H1 (cell line): ENCODE measurements at regions not wholly inside any gene's neighbourhood (a gene's known extent, or its start where the extent isn't known, plus 50 kb on each side); places are given as distances from the start of the nearest gene placed in this dataset.

Experiments
- CTCF ChIA-PET: fragments of 300-600 bp; sonication (Branson Sonifier 250); formaldehyde crosslinking; loops from one replicate; lab custom pipeline; 2021; ENCODE audit not compliant: partially characterized antibody; lab: Charles Lee
- POLR2A ChIA-PET: fragments of 300-600 bp; sonication (Branson Sonifier 250); formaldehyde crosslinking; loops from one replicate; lab custom pipeline; 2021; ENCODE audit warnings: inconsistent platforms; ENCODE audit not compliant: partially characterized antibody; lab: Charles Lee
- DNase-seq, 2 experiments: peaks; one replicate each; pipeline versions ENCODE4 v3.0.0 to v3.0.0-alpha.2; 2010 to 2022; ENCODE audit warnings: low spot score in 2 of 2, low read depth in 1 of 2, mixed read lengths in 1 of 2
- FAIRE-seq: peaks from 2 replicates; lab custom pipeline; 2011; peaks lifted over from hg19 to GRCh38; lab: Jason Lieb, UNC
- H2AFZ ChIP-seq: 2 replicates; pipeline ENCODE4 v1.8.1; 2012; ENCODE audit warnings: low read length, inconsistent platforms
- H2AK5ac ChIP-seq: 2 replicates; pipeline ENCODE4 v1.6.1; 2013; ENCODE audit warnings: low read depth, low read length
- H2BK120ac ChIP-seq: replicated peaks from 2 replicates; pipeline ENCODE3; 2013; ENCODE audit warnings: low read depth, low read length, inconsistent platforms
- H2BK12ac ChIP-seq: 2 replicates; pipeline ENCODE4 v1.6.1; 2013; ENCODE audit warnings: low read depth, low read length
- H2BK15ac ChIP-seq: 2 replicates; pipeline ENCODE4 v1.6.1; 2013; ENCODE audit warnings: low read length
- H2BK20ac ChIP-seq: 2 replicates; pipeline ENCODE4 v1.6.1; 2013; ENCODE audit warnings: low read length
- H2BK5ac ChIP-seq: 2 replicates; pipeline ENCODE4 v1.6.1; 2013; ENCODE audit warnings: low read depth, low read length
- H3K14ac ChIP-seq: 2 replicates; pipeline ENCODE4 v1.6.1; 2013; ENCODE audit warnings: inconsistent platforms; ENCODE audit not compliant: insufficient read length
- H3K18ac ChIP-seq: 2 replicates; pipeline ENCODE4 v1.6.1; 2013; ENCODE audit warnings: low read length; ENCODE audit errors: extremely low read depth
- H3K23ac ChIP-seq: 2 replicates; pipeline ENCODE4 v1.6.1; 2013; ENCODE audit warnings: inconsistent platforms; ENCODE audit not compliant: insufficient read length
- H3K23me2 ChIP-seq: 2 replicates; pipeline ENCODE4 v1.6.1; 2013; ENCODE audit warnings: low read depth, low read length
- H3K27ac ChIP-seq: 2 replicates; pipeline ENCODE4 v1.6.1; 2011; ENCODE audit warnings: low read depth, low read length, inconsistent platforms
- H3K27me3 ChIP-seq, 4 experiments: replicated peaks in 1 of 4; 1 replicate in 1 of 4; 2 replicates in 3 of 4; pipeline versions ENCODE4 v1.6.1 to v1.8.1; 2011 to 2013; ENCODE audit warnings: low read length in 3 of 4, mild to moderate bottlenecking in 3 of 4, inconsistent platforms in 2 of 4, mixed read lengths in 2 of 4, moderate library complexity in 1 of 4; ENCODE audit not compliant: control insufficient read depth in 3 of 4, insufficient read depth in 3 of 4; ENCODE audit errors: extremely low read depth in 1 of 4
- H3K36me3 ChIP-seq, 4 experiments: 2 replicates each; pipeline versions ENCODE4 v1.6.1 to v1.8.1; 2011 to 2013; ENCODE audit warnings: mild to moderate bottlenecking in 4 of 4, low read length in 3 of 4, moderate library complexity in 2 of 4, control low read depth in 1 of 4, inconsistent platforms in 1 of 4; ENCODE audit not compliant: insufficient read depth in 4 of 4, control insufficient read depth in 2 of 4
- H3K4ac ChIP-seq: replicated peaks from 2 replicates; pipeline ENCODE3; 2013; ENCODE audit warnings: low read length, low read depth, mixed read lengths, inconsistent platforms; ENCODE audit not compliant: insufficient read length
- H3K4me1 ChIP-seq, 4 experiments: replicated peaks in 1 of 4; 1 replicate in 1 of 4; 2 replicates in 3 of 4; pipeline versions ENCODE4 v1.6.1 to v1.8.1; 2011 to 2013; ENCODE audit warnings: low read length in 3 of 4, inconsistent platforms in 2 of 4, mixed read lengths in 1 of 4; ENCODE audit not compliant: insufficient read depth in 4 of 4, control insufficient read depth in 3 of 4
- H3K4me2 ChIP-seq, 2 experiments: 2 replicates each; pipeline versions ENCODE4 v1.6.1 to v1.8.1; 2011 to 2013; ENCODE audit warnings: low read depth in 2 of 2, low read length in 2 of 2, control low read depth in 1 of 2, inconsistent platforms in 1 of 2, mild to moderate bottlenecking in 1 of 2; ENCODE audit not compliant: insufficient read depth in 1 of 2
- H3K4me3 ChIP-seq, 4 experiments: fragments of 200-600, 300-600 bp in 1 of 4; sonication (generic), shearing (Covaris generic), sonication (Bioruptor Twin) in 1 of 4; 2 replicates each; pipeline versions ENCODE4 v1.5.1 to v1.8.1; 2011 to 2016; ENCODE audit warnings: low read length in 4 of 4, low read depth in 3 of 4, control low read depth in 2 of 4, inconsistent platforms in 2 of 4, mild to moderate bottlenecking in 2 of 4, mixed read lengths in 1 of 4, moderate library complexity in 1 of 4; ENCODE audit not compliant: insufficient read depth in 2 of 4; ENCODE audit errors: extremely low read depth in 1 of 4
- H3K56ac ChIP-seq: replicated peaks from 2 replicates; pipeline ENCODE3; 2013; ENCODE audit warnings: low read depth, mild to moderate bottlenecking, mixed read lengths, low read length, inconsistent platforms; ENCODE audit not compliant: insufficient read length
- H3K79me1 ChIP-seq: 2 replicates; pipeline ENCODE4 v1.6.1; 2013; ENCODE audit warnings: low read depth, low read length, control low read depth
- H3K79me2 ChIP-seq, 2 experiments: 2 replicates each; pipeline versions ENCODE4 v1.6.1 to v1.8.1; 2012 to 2013; ENCODE audit warnings: low read length in 2 of 2, mild to moderate bottlenecking in 2 of 2, inconsistent platforms in 1 of 2; ENCODE audit not compliant: insufficient read depth in 2 of 2, control insufficient read depth in 1 of 2
- H3K9ac ChIP-seq, 4 experiments: replicated peaks in 1 of 4; 1 replicate in 1 of 4; 2 replicates in 3 of 4; pipeline versions ENCODE4 v1.6.1 to v1.8.1; 2011 to 2013; ENCODE audit warnings: low read depth in 3 of 4, low read length in 3 of 4, control low read depth in 2 of 4, mild to moderate bottlenecking in 2 of 4, moderate library complexity in 2 of 4, inconsistent platforms in 1 of 4; ENCODE audit errors: extremely low read depth in 1 of 4
- H3K9me3 ChIP-seq, 2 experiments: 2 replicates each; pipeline versions ENCODE4 v1.6.1 to v1.8.1; 2012 to 2013; ENCODE audit warnings: mild to moderate bottlenecking in 2 of 2, moderate library complexity in 2 of 2, control low read depth in 1 of 2, inconsistent platforms in 1 of 2, low read depth in 1 of 2, low read length in 1 of 2, mixed read lengths in 1 of 2; ENCODE audit not compliant: insufficient read depth in 2 of 2
- H4K20me1 ChIP-seq, 2 experiments: replicated peaks in 1 of 2; 2 replicates each; pipeline versions ENCODE3 to v1.8.1; 2011 to 2013; ENCODE audit warnings: inconsistent platforms in 2 of 2, low read length in 2 of 2, mild to moderate bottlenecking in 1 of 2; ENCODE audit not compliant: insufficient read depth in 2 of 2, control insufficient read depth in 1 of 2
- H4K5ac ChIP-seq: 2 replicates; pipeline ENCODE4 v1.6.1; 2013; ENCODE audit warnings: low read length, low read depth, mixed read lengths, inconsistent platforms; ENCODE audit not compliant: insufficient read length
- H4K8ac ChIP-seq: 2 replicates; pipeline ENCODE4 v1.8.0; 2013; ENCODE audit warnings: mild to moderate bottlenecking, moderate library complexity, low read length, inconsistent platforms; ENCODE audit not compliant: insufficient read depth; ENCODE audit errors: extremely low read depth
- H4K91ac ChIP-seq: replicated peaks from 2 replicates; pipeline ENCODE3; 2013; ENCODE audit warnings: low read length, mixed read lengths, inconsistent platforms; ENCODE audit not compliant: insufficient read length
- ASH2L ChIP-seq: fragments of 200-600, 300-600 bp; sonication (generic); IDR thresholded peaks from one replicate; pipeline ENCODE4 v1.7.1; 2017; ENCODE audit warnings: low read length
- ATF2 ChIP-seq: IDR thresholded peaks from 2 replicates; pipeline ENCODE4 v1.6.1; 2012; ENCODE audit warnings: low read length, inconsistent platforms
- CBX5 ChIP-seq: fragments of 300-800, 300-1000 bp; sonication (generic); IDR thresholded peaks from 2 replicates; pipeline ENCODE4 v1.7.1; 2016; ENCODE audit warnings: antibody characterized with exemption, low read length, low read depth
- CHD2 ChIP-seq: IDR thresholded peaks from 2 replicates; pipeline ENCODE4 v1.6.1; 2012; ENCODE audit warnings: low read length, improper control_type of control experiment
- GABPA ChIP-seq: IDR thresholded peaks from 2 replicates; pipeline ENCODE4 v1.6.1; 2011; ENCODE audit warnings: mild to moderate bottlenecking, low read length, moderate library complexity, borderline replicate concordance; ENCODE audit not compliant: insufficient read depth
- HDAC2 ChIP-seq, 2 experiments: fragments of 300-600 bp in 1 of 2; sonication (generic) in 1 of 2; IDR thresholded peaks; 2 replicates each; pipeline ENCODE4 v1.6.1; 2011 to 2012; ENCODE audit warnings: low read depth in 2 of 2, low read length in 2 of 2, mild to moderate bottlenecking in 2 of 2, moderate library complexity in 2 of 2, borderline replicate concordance in 1 of 2, inconsistent platforms in 1 of 2
- HDAC6 ChIP-seq: IDR thresholded peaks from one replicate; pipeline ENCODE4 v1.7.1; 2012; ENCODE audit warnings: low read depth, mild to moderate bottlenecking, inconsistent platforms, low read length, moderate library complexity
- JUN ChIP-seq: IDR thresholded peaks from 2 replicates; pipeline ENCODE4 v1.6.1; 2011; ENCODE audit warnings: low read depth, mild to moderate bottlenecking, improper control_type of control experiment, low read length
- KDM1A ChIP-seq: fragments of 200-600, 300-600 bp; sonication (generic); IDR thresholded peaks from 2 replicates; pipeline ENCODE4 v1.7.1; 2016; ENCODE audit warnings: mild to moderate bottlenecking, low read length, borderline replicate concordance
- SIX5 ChIP-seq: IDR thresholded peaks from 2 replicates; pipeline ENCODE4 v1.6.1; 2011; ENCODE audit warnings: mild to moderate bottlenecking, low read depth, low read length

DNA sequence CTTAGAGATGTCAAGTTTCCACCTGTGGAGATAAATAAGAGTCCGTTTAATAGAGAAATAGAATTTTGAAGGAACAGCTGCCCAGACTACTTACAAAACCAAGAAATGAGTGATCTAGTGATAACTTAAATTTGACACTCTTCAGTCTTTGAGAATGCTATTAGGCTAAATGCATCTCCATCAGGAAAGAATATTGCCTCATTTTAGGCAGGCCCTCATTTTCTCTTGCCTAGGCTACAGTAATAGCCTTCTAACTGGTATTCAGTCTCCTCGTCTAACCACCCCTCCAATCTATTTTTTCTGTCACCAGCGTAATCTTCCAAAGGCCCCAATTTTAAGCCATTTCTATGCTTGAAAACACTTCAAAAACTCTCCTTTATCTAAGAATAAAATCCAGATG, 537.8 kb upstream of the CA10 start (continued):
- TF ChIP-seq KDM1A (no peak), SIX5 (no peak), ASH2L (no peak)

GRCh38 chr17:52686140-52686539, 527.6 kb upstream of the CA10 start:
- Histone ChIP-seq H3K18ac (no peak overlapping the region), H3K4ac (no peak overlapping the region)
- POLR2A ChIA-PET: no interaction called here

More at GRCh38 chr17:52686140-52686539, 527.6 kb upstream of the CA10 start:
- Histone ChIP-seq H4K8ac (no peak overlapping the region), H3K27me3 (no peaks in the 10 kb centered on the region), H2BK5ac (no peak overlapping the region), H4K20me1 (no peaks in the 10 kb centered on the region), H3K4me1 (no peaks in the 10 kb centered on the region), H2AK5ac (no peak overlapping the region), H2BK120ac (no peak overlapping the region), H2AFZ (no peak overlapping the region), H2BK12ac (no peak overlapping the region), H3K23ac (no peak overlapping the region), H2BK20ac (no peak overlapping the region), H3K4me3 (no peak overlapping the region), H3K9ac (no peak overlapping the region), H3K14ac (no peak overlapping the region), H3K27ac (no peak overlapping the region), H3K79me1 (no peaks in the 10 kb centered on the region), H3K79me2 (no peaks in the 10 kb centered on the region), H4K5ac (no peak overlapping the region), H3K9me3 (no peaks in the 10 kb centered on the region), H3K23me2 (no peaks in the 10 kb centered on the region), H3K36me3 (no peaks in the 10 kb centered on the region), H2BK15ac (no peak overlapping the region), H4K91ac (no peak overlapping the region), H3K4me2 (no peak overlapping the region), H3K56ac (no peak overlapping the region)
- TF ChIP-seq GABPA (no peak), HDAC6 (no peak), ATF2 (no peak), CHD2 (no peak), CBX5 (no peak), HDAC2 (IDR thresholded peaks at IDR 0.05; ENCODE audit: borderline replicate concordance in 1 of 2, low read depth in 2 of 2, low read length in 2 of 2) (no peak), JUN (no peak)
- DNase-seq (no peak), FAIRE-seq (no peak)
- CTCF ChIA-PET: no interaction called here
